ENCODE measurements at regions not wholly inside any gene's neighbourhood (a gene's known extent, or its start where the extent isn't known, plus 50 kb on each side); places are given as distances from the start of the nearest gene placed in this dataset.

DNA sequence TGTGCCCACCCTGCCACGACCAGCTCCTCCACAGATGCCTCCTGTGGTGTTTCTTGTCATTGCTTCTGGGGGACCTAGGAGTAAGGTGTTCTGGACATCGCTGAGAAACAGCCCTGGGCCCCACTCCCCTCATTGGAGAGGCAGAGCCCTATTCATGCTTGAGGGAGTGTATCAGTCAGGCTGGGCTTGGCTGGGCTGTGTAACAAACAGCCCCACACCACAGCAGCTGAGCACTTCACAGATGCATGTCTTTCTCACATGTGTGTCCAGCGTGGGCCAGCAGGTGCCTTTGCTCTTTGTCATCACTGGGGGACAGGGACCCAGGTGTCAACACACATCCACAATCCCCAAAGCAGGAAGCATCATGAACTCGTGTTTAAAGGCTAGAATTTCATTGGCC lies 65.1 kb upstream of the FBRSL1 start:
- no peak for DNase-seq (ENCODE audit: low read depth)

DNA sequence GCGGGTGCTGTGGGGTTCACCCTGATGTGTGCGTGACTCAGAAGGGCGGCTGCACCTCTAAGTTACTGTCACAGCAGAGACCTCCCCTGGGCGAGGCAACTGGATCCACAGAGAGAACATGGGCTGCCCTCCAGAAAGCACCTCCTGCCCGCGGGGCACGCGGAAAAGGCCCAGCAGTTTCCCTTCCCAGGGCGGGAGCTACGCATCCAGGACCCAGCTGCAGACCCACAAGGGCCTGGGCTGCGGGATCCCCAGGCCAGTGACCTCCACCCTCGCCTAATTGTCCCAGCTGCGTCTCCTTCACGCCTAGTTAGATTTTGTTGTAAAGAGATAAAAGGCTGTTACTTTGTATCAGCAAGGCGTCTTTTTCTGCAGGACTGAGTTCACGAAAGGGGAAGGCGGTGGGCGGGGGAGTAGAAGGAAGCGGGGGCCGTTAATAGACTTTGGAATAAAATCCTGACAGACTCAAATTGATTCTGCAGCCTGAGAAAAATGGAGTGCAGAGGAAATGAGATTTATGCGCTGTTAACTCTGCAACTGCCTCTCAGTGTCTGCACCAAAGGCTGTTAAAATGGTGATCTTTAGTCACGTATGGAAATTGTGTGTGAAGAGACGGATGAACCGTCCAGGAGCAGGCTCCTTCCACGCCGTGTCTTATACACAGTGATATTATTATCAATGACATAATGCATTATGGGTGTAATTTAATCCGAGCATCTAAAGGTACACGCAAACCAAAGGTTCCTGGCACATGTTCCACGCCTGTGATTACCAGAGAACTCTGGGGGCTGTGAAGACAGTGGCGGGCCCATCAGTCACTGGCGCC lies 65.9 kb upstream of the FBRSL1 start:
- no peak for DNase-seq (ENCODE audit: low read depth)

DNA sequence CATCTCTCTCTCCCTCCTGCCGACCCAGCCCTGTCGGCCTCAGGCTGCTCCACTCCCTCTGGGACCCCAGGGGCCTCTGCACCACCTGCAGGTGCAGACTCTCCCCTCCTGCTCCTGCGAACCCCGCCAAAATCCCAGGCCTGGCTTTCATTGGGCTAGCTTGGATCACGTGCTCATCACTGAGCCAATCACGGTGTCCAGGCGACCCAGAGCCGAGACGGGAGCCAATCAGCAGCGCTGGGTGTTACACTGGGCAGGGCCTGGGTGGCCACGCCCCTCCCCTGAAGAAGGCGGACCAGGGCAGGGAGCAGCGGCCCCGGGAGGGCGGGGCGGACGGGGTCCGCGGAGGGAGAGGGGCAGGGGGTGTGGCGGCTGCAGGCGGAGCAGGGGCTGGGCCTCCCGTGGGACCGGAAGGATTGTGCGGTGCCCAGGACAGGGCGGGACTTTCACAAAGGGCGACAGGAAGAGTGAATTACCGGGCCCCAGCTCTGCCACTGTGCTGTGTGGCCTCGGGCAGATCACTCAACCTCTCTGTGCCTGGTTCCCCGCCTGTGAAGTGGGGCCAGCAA lies 66.6 kb upstream of the FBRSL1 start:
- DNase-seq (ENCODE audit: low read depth): no peak

DNA sequence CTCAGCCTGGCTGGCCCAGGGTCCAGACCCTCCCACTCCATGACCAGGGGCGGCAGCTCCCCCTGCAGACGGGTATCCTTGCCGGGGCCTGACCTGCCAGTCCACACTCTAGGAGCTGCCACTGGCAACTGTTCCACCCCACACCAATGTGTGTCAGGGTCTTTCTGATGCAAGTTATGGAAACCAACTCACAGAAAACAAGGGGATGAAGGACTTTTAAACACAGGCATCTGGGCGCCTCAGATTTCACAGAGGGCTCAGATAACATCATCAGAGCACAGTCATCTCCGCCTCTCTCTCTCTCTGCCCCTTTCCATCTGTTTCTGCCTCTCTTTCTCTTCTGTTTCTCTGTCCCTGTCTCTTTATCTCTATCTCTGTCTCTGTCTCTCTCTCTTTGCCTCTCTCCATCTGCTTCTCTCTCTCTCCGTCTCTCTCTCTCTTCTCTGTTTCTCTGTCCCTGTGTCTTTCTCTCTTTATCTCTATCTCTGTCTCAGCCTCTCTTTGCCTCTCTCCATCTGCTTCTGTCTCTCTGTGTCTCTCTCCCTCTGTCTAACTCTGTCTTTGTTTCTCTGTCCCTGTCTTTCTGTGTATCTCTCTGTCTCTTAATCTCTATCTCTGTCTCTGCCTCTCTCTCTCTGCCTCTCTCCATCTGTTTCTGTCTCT lies 67.4 kb upstream of the FBRSL1 start:
- no peak for DNase-seq (ENCODE audit: low read depth)

- DNase-seq (ENCODE audit: low read depth): no peak
These were observed 67.9 kb upstream of the FBRSL1 start for GRCh38 chr12:132422040-132422380.

- no peak for DNase-seq (ENCODE audit: low read depth)
These were observed 70.2 kb upstream of the FBRSL1 start for GRCh38 chr12:132419631-132420246.

DNA sequence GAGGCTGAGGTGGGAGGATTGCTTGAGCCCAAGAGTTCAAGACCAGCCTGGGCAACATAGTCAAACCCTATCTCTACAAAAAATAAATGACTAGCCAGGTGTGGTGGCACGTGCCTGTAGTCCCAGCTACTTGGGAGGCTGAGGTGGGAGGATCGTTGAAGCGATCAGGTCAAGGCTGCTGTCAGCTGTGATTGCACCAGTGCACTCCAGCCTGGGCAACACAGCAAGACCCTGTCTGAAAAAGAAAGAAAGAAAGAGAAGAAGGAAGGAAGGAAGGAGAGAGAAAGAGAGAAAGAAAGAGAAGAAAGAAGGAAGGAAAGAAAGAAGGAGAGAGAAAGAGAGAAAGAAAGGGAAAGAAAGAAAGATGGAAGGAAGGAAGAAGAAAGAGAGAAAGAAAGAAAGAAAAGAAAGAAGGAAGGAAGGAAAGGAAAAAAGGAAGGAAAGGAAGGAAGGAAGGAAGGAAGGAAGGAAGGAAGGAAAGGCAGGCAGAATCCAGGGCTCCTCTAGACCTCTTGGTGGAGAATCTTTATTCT lies 71.5 kb upstream of the FBRSL1 start:
- no peak for DNase-seq (ENCODE audit: low read depth)

- DNase-seq (ENCODE audit: low read depth): no peak
These were observed 72.2 kb upstream of the FBRSL1 start for GRCh38 chr12:132417741-132418140.

- no peak for DNase-seq (ENCODE audit: low read depth)
These were observed 73.1 kb upstream of the FBRSL1 start for GRCh38 chr12:132416827-132417226.

GRCh38 chr12:132416121-132416673 lies 73.8 kb upstream of the FBRSL1 start:
- no peak for DNase-seq (ENCODE audit: low read depth)

DNA sequence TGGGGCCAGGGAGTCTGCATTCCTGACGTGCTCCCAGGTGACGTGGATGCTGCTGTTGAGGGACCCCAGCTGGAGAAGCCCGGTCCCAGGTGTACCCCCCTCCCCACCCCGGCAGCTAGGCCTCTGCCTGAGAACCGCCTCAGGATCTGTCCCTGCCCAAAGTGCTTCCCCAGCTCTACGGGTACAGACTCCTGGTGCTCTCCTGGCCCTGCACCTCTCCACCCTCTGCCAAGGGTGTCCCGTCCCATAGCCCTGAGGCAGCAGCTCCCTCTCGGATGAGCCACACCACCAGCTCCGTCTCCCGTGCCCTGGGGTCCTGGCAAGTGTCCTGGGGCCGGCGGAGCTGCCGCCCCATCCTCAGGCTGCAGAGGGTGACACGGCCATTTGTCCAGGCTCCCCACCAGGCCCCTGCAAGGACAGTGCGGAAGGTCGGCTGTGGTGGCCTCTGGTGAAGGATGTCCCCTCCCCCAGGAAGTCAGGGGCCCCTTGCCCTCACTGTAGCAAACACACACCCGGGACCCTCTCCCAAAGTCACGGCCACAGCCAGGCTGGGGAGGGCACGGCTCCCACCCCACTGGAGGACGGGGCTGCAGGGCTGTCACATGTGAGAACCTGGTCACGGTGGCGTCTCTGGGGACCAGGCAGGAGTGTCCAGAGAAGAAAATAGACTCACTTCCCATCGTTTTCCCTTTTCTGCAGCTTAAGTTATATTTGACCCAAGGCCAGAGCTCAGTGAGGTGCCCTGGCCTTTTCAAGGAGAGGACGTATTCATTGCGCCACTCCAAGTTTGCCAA lies 74.4 kb upstream of the FBRSL1 start:
- DNase-seq (ENCODE audit: low read depth): no peak

DNA sequence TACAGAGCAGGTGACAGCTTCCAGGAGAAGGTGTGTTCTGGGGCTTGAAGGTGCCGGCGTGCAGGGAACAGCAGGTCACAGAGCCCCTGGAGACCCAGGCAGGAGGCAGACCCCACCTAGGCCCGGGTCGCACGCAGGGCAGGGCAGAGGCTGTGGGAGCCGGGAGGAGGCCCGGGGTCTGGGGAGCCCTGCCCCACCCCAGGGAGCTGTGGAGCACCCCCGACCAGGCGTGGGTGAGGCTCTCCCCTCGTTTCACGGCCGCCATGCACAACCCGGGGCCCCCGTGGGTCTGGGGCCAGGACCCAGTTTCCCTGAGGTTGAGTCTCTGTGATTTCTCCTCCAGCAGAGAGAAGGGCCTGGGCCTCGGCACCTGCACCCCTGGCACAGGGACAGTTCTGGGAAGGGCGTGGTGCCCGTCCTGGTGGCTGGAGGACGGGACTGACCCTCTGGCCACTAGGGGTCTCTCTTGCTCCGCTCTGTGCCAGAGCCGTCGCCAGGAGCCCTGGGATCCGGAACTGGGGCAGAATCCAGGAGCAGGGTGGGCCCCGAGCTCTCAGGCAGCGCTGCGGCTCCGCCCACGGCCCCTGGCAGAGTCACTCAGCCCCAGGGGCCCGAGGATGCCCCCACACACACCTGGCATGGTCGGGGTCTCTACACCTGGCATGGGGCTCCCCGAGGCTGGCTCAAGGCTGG lies 75.2 kb upstream of the FBRSL1 start:
- DNase-seq (ENCODE audit: low read depth): peak; percentile 37

- no peak for DNase-seq (ENCODE audit: low read depth)
These were observed 75.9 kb upstream of the FBRSL1 start for GRCh38 chr12:132413931-132414588.

DNA sequence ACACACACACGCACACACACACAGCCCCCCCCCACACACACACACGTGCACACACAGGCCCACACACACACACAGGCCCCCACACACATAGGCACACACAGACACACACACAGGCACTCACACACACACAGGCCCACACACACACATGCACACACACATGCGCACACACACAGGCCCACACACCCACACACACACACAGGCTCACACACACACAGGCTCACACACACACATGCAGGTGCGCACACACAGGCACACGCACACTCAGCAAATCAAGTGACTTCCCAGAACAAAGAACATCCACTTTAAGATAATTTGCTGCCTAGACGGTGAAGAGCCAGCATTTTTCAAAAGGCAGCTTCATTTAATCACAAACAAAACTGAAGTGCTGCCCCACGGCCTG lies 78.5 kb upstream of the FBRSL1 start:
- no peak for DNase-seq (ENCODE audit: low read depth)

DNA sequence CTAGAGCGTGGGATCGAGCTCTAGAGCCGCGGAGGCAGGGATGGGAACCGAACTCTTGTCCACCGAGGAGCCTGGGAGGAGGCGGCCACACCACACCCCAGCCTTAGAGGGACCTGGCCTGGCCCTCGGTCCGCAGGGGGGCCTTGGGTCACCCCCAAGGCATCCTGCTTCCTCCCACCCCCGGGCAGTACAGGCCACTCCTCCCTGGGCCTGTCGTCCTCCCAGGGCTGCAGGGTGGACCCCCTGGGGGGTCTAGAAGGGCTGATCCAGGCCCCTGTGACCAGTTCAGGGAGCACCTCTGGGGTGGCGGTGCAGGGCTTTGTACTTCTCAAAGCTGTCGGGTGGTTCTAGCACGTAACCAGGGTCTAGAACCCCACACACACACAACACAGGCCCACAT lies 79.1 kb upstream of the FBRSL1 start:
- DNase-seq (ENCODE audit: low read depth): no peak

DNA sequence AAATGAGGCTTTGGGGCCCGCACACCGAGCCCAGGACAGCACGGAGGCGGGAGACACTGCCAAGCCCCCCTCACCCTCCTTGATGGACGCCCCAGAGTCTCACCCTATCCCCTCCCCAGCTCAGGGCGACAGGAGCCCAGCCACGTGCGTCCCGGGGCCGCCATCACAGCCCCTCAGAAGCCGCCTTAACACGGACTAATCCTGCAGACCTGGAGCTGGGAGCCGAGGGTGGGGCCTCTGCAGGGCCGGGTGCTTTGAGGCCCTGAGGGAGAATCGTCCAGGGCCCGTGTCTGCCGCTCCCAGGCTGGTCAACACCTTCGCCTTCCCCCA lies 79.7 kb upstream of the FBRSL1 start:
- no peak for DNase-seq (ENCODE audit: low read depth)

DNA sequence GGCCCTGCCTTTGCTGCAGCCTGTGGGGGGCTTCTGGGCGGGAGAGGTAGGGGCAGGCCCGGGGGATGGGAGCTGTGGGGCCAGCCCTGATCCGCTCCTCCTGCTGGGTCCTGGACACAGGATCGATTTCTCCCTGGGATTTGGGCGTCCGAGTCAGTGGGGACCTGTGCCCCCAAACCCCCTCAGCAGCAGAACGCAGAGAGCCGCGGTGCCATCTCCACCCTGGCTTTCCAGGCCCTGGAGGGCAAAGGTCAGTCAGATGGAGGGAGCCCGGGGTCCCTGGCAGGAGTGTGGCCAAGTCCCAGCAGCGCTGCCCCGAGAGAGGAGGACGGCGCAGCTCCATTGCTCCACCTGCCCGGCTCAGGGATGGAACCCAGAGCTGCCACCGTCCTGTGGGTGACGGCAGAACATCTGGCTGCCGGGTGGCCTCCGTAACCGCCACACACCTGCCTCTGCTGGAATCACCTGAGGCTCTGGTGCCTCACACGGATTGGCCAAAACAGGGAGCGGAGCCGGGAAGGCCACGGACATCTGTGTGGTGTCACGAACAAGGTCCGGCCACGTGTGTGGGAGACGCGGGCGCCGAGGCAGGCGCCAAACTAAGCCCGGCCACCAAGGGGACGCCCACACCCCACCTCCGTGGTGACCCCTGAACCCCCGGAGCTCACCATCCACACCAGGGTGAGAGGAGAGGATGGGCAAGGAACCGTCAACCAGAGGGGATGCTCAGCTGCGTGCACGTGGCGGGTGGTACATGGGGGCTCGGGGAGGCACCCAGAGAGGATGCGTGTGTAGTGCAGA lies 80.3 kb upstream of the FBRSL1 start:
- DNase-seq (ENCODE audit: low read depth): no peak

DNA sequence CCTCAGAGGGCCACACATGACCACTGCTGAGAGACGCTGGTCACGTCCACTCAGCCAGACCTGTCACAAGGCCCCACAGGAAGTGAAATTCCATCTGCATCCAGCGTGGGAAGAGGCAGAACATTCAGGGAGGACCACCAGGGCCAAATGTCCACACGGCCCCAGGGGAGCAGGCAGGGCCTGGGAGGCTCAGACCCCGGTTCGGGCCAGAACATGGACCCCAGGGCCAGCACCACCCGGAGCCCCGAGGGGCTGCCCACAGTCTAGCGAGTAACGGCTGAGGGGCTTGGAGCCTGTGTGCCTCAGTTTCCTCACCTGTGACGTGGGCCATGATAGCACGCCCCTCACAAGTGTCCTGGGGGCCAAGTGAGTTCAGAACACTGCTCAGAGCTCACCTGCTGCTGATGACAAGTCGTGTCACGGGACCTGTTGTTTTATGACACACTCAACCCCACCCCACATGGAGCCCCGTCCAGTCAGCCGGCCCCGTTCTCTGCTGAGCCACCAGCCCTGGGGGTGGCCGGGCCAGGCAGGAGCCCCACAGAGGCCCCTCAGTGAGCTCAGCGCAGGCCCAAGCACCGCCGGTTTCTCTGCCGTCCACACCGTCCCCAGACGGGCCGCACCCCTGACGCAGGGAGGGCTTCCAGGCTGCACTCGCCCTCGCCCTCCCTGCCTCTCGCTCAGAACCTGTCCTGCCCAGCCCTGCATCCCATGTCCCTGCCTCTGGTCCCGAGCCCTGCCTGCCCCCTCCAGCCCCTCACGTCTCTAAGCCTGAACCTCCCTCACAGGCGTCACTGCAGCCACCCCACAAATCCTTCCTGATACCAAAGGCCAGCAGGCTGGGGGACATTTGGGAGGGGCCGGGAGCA lies 79.5 kb upstream of the GALNT9 start:
- DNase-seq (ENCODE audit: low read depth): no peak

- DNase-seq (ENCODE audit: low read depth): no peak
These were observed 78.6 kb upstream of the GALNT9 start for GRCh38 chr12:132407992-132408391.
